H9 (cell line): ENCODE measurements at regions not wholly inside any gene's neighbourhood (a gene's known extent, or its start where the extent isn't known, plus 50 kb on each side); places are given as distances from the start of the nearest gene placed in this dataset.

ENCODE experiments used
- DNase-seq: peaks from one replicate; pipeline ENCODE4 v3.0.0-alpha.2; 2017
- H2AFZ ChIP-seq: one replicate; pipeline ENCODE4 v1.6.1; 2013; ENCODE audit warnings: mild to moderate bottlenecking, low read length, control low read depth, moderate library complexity
- H2AK5ac ChIP-seq: 2 replicates; pipeline ENCODE4 v1.6.1; 2013; ENCODE audit warnings: low read length, control low read depth, mixed read lengths; ENCODE audit not compliant: insufficient read length
- H2BK120ac ChIP-seq: one replicate; pipeline ENCODE4 v1.6.1; 2013; ENCODE audit warnings: low read depth, mild to moderate bottlenecking, low read length, control low read depth, inconsistent platforms; ENCODE audit not compliant: poor library complexity, severe bottlenecking
- H2BK12ac ChIP-seq: 2 replicates; pipeline ENCODE4 v1.6.1; 2013; ENCODE audit warnings: low read length, control low read depth, mixed read lengths, low read depth; ENCODE audit not compliant: insufficient read length
- H2BK15ac ChIP-seq: 2 replicates; pipeline ENCODE4 v1.6.1; 2013; ENCODE audit warnings: low read depth, low read length, control low read depth
- H2BK20ac ChIP-seq: one replicate; pipeline ENCODE4 v1.6.1; 2013; ENCODE audit warnings: low read depth, mild to moderate bottlenecking, low read length, control low read depth, inconsistent platforms; ENCODE audit not compliant: poor library complexity, severe bottlenecking
- H2BK5ac ChIP-seq: 2 replicates; pipeline ENCODE4 v1.6.1; 2013; ENCODE audit warnings: low read length, control low read depth, mixed read lengths; ENCODE audit not compliant: insufficient read length
- H3K14ac ChIP-seq: 2 replicates; pipeline ENCODE4 v1.6.1; 2013; ENCODE audit warnings: low read length, control low read depth; ENCODE audit not compliant: insufficient read depth
- H3K18ac ChIP-seq: 2 replicates; pipeline ENCODE4 v1.6.1; 2013; ENCODE audit warnings: low read depth, mild to moderate bottlenecking, mixed read lengths, low read length, control low read depth; ENCODE audit not compliant: insufficient read length
- H3K23ac ChIP-seq: 2 replicates; pipeline ENCODE4 v1.6.1; 2013; ENCODE audit warnings: low read length, control low read depth, mixed read lengths, low read depth; ENCODE audit not compliant: insufficient read length
- H3K23me2 ChIP-seq: 2 replicates; pipeline ENCODE4 v1.6.1; 2013; ENCODE audit warnings: low read depth, mild to moderate bottlenecking, mixed read lengths, low read length, control low read depth; ENCODE audit not compliant: insufficient read length, poor library complexity, severe bottlenecking
- H3K27ac ChIP-seq: 2 replicates; pipeline ENCODE4 v1.5.1; 2013; ENCODE audit warnings: low read length, control low read depth, mixed read lengths, low read depth; ENCODE audit not compliant: insufficient read length
- H3K27me3 ChIP-seq: 2 replicates; pipeline ENCODE4 v1.6.1; 2013; ENCODE audit warnings: low read length, control low read depth, inconsistent platforms; ENCODE audit not compliant: insufficient read depth
- H3K4ac ChIP-seq: 2 replicates; pipeline ENCODE4 v1.6.1; 2013; ENCODE audit warnings: low read depth, mild to moderate bottlenecking, control low read depth, inconsistent platforms, low read length, moderate library complexity
- H3K4me1 ChIP-seq: 2 replicates; pipeline ENCODE4 v1.6.1; 2013; ENCODE audit warnings: low read length, control low read depth, inconsistent platforms; ENCODE audit not compliant: insufficient read depth
- H3K4me2 ChIP-seq: 2 replicates; pipeline ENCODE4 v1.6.1; 2013; ENCODE audit warnings: low read length, control low read depth, mixed read lengths; ENCODE audit not compliant: insufficient read length, insufficient read depth
- H3K56ac ChIP-seq: 2 replicates; pipeline ENCODE4 v1.6.1; 2013; ENCODE audit warnings: low read depth, mild to moderate bottlenecking, mixed read lengths, low read length, control low read depth; ENCODE audit not compliant: insufficient read length
- H3K79me1 ChIP-seq: 2 replicates; pipeline ENCODE4 v1.6.1; 2013; ENCODE audit warnings: low read depth, mild to moderate bottlenecking, moderate library complexity, low read length, control low read depth, inconsistent platforms; ENCODE audit not compliant: insufficient read depth, poor library complexity, severe bottlenecking
- H3K79me2 ChIP-seq: 2 replicates; pipeline ENCODE4 v1.6.1; 2013; ENCODE audit warnings: low read length, control low read depth, inconsistent platforms; ENCODE audit not compliant: insufficient read depth
- H3K9ac ChIP-seq: 2 replicates; pipeline ENCODE4 v1.6.1; 2013; ENCODE audit warnings: low read length, control low read depth, mixed read lengths; ENCODE audit not compliant: insufficient read length; ENCODE audit errors: extremely low read depth
- H3K9me3 ChIP-seq: one replicate; pipeline ENCODE4 v1.6.1; 2013; ENCODE audit warnings: low read depth, low read length, inconsistent platforms; ENCODE audit not compliant: control insufficient read depth
- H3T11ph ChIP-seq: one replicate; pipeline ENCODE4 v1.6.1; 2013; ENCODE audit warnings: mild to moderate bottlenecking, low read length, control low read depth, inconsistent platforms
- H4K20me1 ChIP-seq: one replicate; pipeline ENCODE4 v1.6.1; 2013; ENCODE audit not compliant: control insufficient read depth, insufficient read length, insufficient read depth
- H4K5ac ChIP-seq: 2 replicates; pipeline ENCODE4 v1.6.1; 2013; ENCODE audit warnings: low read depth, mild to moderate bottlenecking, mixed read lengths, low read length, control low read depth; ENCODE audit not compliant: insufficient read length
- H4K8ac ChIP-seq: replicated peaks from 2 replicates; pipeline ENCODE4 v1.6.1; 2013; ENCODE audit warnings: low read length, control low read depth, mixed read lengths, low read depth; ENCODE audit not compliant: insufficient read length
- H4K91ac ChIP-seq: 2 replicates; pipeline ENCODE4 v1.6.1; 2013; ENCODE audit warnings: low read depth, mild to moderate bottlenecking, moderate library complexity, mixed read lengths, low read length, control low read depth; ENCODE audit not compliant: insufficient read length
- H3K27ac Mint-ChIP-seq, 3 experiments: 2 replicates in 2 of 3; 3 replicates in 1 of 3; pipeline ENCODE4 v1.8.0; 2020 to 2021; ENCODE audit warnings: mixed read lengths in 3 of 3, mild to moderate bottlenecking in 1 of 3, moderate library complexity in 1 of 3
- H3K27me3 Mint-ChIP-seq: 2 replicates; pipeline ENCODE4 v1.8.0; 2021; ENCODE audit warnings: low read depth, mild to moderate bottlenecking, moderate library complexity, mixed read lengths
- H3K36me3 Mint-ChIP-seq, 3 experiments: 2 replicates in 2 of 3; 3 replicates in 1 of 3; pipeline ENCODE4 v1.8.0; 2020 to 2021; ENCODE audit warnings: low read depth in 3 of 3, mixed read lengths in 3 of 3; ENCODE audit not compliant: insufficient read depth in 1 of 3
- H3K4me1 Mint-ChIP-seq, 2 experiments: 2 replicates each; pipeline ENCODE4 v1.8.0; 2020; ENCODE audit warnings: mixed read lengths in 2 of 2
- H3K4me3 Mint-ChIP-seq, 2 experiments: 2 replicates in 1 of 2; 3 replicates in 1 of 2; pipeline ENCODE4 v1.8.0; 2020 to 2021; ENCODE audit warnings: mild to moderate bottlenecking in 2 of 2, mixed read lengths in 2 of 2, moderate library complexity in 1 of 2
- H3K9me3 Mint-ChIP-seq, 2 experiments: 2 replicates in 1 of 2; 3 replicates in 1 of 2; pipeline ENCODE4 v1.8.0; 2020; ENCODE audit warnings: mild to moderate bottlenecking in 2 of 2, mixed read lengths in 2 of 2, moderate library complexity in 1 of 2
- WGBS: extraction: QIAGEN DNeasy Blood & Tissue Kit; methylation state at CpG from one replicate; pipeline ENCODE4 v1.1.7; 2013; ENCODE audit warnings: missing lambda C conversion rate, low lambda C conversion rate, mixed read lengths; ENCODE audit not compliant: insufficient read length; ENCODE audit errors: extremely low coverage; 5-methylcytosine and 5-hydroxymethylcytosine counted together
- TF ChIP-seq, protein P1 (sequence below): fragments of 200-600 bp; sonication (generic); conservative IDR thresholded peaks from 3 replicates; pipeline ENCODE4 v1.8.0; 2021; ENCODE audit warnings: antibody characterized with exemption, mild to moderate bottlenecking

DNA sequence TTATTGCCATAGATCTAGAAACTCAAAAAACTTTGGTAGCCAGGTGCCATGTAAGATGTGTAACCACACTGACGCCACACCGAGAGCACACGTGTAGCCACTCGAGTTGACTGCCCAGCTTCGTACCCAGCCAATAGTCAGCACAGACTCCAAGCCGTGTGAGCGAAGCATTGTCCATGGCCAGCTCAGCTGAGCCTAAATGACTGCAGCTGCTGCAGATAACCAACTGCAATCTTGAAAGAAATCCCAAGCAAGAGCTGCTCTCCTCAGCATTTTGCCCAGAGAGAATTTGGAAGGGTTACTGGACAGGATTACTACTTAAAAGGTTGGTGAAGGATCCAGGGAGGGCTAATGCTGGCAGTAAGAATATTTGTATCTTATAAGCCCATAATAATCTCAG lies 193.0 kb upstream of the THRB start:
- H3K4ac ChIP-seq, result no peak overlapping the region
- no peaks in the 10 kb centered on the region for H3K79me1 ChIP-seq
- DNase-seq, result no peak
- no peaks in the 10 kb centered on the region for H3K9me3 ChIP-seq
- Mint-ChIP-seq H3K36me3 (peaks cover 0 to 13% (median 0%) of the 10 kb centered on the region in 3 experiments; a peak in 2 of 7 replicates), H3K27me3 (no peaks in the 10 kb centered on the region), H3K4me3 (no peak overlapping the region), H3K4me1 (peaks cover 30 to 36% of the 10 kb centered on the region in 2 experiments), H3K9me3 (peaks cover 8 to 16% of the 10 kb centered on the region in 2 experiments; a peak in 3 of 5 replicates), H3K27ac (peak overlapping the region in 1 of 3 experiments; percentile 90; a peak in 1 of 7 replicates)
- no peak overlapping the region for H2BK120ac ChIP-seq
- H2AK5ac ChIP-seq, result no peak overlapping the region
- H4K5ac ChIP-seq, result no peak overlapping the region
- H2BK12ac ChIP-seq, result no peak overlapping the region
- peak overlapping the region; percentile 46 for H3K18ac ChIP-seq
- no peak overlapping the region for H4K8ac ChIP-seq
- no peak overlapping the region for H2BK15ac ChIP-seq
- H3K56ac ChIP-seq, result no peak overlapping the region
- no peak overlapping the region for H3K9ac ChIP-seq
- no peak overlapping the region for H2BK5ac ChIP-seq
- H3K4me2 ChIP-seq, result no peak overlapping the region
- no peaks in the 10 kb centered on the region for H3K23me2 ChIP-seq
- peaks cover 2% of the 10 kb centered on the region; the same call in 1 of the 2 replicates for H3K4me1 ChIP-seq
- H2AFZ ChIP-seq, result no peak overlapping the region
- H3T11ph ChIP-seq, result no peak overlapping the region
- no peak overlapping the region for H4K91ac ChIP-seq
- WGBS, result no CpG with 5 or more reads among the region's 7 CpGs
- no peak overlapping the region for H3K23ac ChIP-seq
- H3K79me2 ChIP-seq, result no peaks in the 10 kb centered on the region
- TF ChIP-seq, protein P1, sequence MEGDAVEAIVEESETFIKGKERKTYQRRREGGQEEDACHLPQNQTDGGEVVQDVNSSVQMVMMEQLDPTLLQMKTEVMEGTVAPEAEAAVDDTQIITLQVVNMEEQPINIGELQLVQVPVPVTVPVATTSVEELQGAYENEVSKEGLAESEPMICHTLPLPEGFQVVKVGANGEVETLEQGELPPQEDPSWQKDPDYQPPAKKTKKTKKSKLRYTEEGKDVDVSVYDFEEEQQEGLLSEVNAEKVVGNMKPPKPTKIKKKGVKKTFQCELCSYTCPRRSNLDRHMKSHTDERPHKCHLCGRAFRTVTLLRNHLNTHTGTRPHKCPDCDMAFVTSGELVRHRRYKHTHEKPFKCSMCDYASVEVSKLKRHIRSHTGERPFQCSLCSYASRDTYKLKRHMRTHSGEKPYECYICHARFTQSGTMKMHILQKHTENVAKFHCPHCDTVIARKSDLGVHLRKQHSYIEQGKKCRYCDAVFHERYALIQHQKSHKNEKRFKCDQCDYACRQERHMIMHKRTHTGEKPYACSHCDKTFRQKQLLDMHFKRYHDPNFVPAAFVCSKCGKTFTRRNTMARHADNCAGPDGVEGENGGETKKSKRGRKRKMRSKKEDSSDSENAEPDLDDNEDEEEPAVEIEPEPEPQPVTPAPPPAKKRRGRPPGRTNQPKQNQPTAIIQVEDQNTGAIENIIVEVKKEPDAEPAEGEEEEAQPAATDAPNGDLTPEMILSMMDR, result no peak
- no peak overlapping the region for H3K27ac ChIP-seq
- no peak overlapping the region for H3K14ac ChIP-seq
- H3K27me3 ChIP-seq, result no peaks in the 10 kb centered on the region
- no peak overlapping the region for H2BK20ac ChIP-seq
- H4K20me1 ChIP-seq, result no peaks in the 10 kb centered on the region
